Stimulated activated CD4-positive, alpha-beta T cell treated with anti-CD3 and anti-CD28 coated beads, Interleukin-4, amount 100 ng/mL, for 4 hours (primary cell): ENCODE measurements at regions not wholly inside any gene's neighbourhood (a gene's known extent, or its start where the extent isn't known, plus 50 kb on each side); places are given as distances from the start of the nearest gene placed in this dataset.

Source experiments
- DNase-seq, 2 experiments: peaks; one replicate each; pipeline ENCODE4 v3.0.0-alpha.2; 2020

DNA sequence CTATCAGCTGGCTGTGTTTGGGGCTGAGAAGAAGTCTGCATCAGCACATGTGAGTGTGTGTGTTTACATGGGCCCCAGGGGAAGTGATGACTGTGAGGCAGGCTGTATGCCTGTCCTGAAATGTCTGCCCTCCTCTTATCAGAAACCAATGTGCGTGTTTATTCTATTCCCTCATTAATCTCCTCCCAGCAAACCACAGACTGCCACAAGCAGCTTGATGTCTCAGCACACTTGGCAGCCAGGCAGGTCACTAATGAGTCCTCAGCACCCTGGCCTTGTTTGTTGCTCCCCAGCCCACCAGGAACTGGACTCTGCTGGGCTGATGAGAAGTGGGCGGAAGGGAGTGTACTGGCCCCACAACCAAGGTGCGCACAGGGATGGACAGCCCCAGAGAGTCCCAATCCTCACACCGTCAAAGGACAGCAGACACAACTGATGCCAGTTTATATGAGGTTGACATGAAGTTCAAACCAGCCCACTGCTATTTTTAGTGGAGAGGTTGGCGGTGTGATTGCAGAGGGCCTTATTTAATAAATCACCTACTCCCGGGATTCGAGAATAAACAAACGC, 225.8 kb downstream of the ETS1 start:
- DNase-seq: no peak

GRCh38 chr11:128359515-128359914, 227.8 kb downstream of the ETS1 start:
- no peak for DNase-seq

DNA sequence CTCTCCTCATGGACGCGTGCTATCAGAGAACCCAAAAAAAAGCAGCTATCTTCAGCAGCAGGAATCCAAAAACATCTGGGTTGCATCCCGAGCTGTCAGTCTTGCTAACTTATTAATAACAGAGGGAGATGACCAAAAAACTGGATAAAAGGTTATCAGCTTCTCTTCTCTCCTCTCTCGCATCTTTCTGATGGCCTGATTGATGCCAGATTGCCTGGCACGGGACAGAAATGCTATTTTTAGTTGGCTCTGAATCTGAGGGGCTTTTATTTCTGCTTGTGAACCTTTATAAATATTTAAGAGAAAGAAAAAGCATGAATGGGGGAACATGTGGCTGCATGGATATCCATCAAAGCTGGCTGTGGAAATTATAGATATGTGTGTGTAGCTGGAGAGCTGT, 230.3 kb downstream of the ETS1 start:
- DNase-seq: no peak

GRCh38 chr11:128355558-128355957, 231.8 kb downstream of the ETS1 start:
- DNase-seq: no peak

- no peak for DNase-seq
These were observed 232.9 kb downstream of the ETS1 start for GRCh38 chr11:128354476-128354875.

- DNase-seq: no peak
These were observed 236.2 kb downstream of the ETS1 start for GRCh38 chr11:128351168-128351567.

GRCh38 chr11:128349650-128350299, 237.6 kb downstream of the ETS1 start:
- DNase-seq: no peak

GRCh38 chr11:128346804-128347203, 240.6 kb downstream of the ETS1 start:
- peak in 1 of 2 experiments; percentile 47 for DNase-seq

GRCh38 chr11:128345316-128345715, 242.0 kb downstream of the ETS1 start:
- DNase-seq: no peak

- DNase-seq: no peak
These were observed 243.5 kb downstream of the ETS1 start for GRCh38 chr11:128343870-128344269.

DNA sequence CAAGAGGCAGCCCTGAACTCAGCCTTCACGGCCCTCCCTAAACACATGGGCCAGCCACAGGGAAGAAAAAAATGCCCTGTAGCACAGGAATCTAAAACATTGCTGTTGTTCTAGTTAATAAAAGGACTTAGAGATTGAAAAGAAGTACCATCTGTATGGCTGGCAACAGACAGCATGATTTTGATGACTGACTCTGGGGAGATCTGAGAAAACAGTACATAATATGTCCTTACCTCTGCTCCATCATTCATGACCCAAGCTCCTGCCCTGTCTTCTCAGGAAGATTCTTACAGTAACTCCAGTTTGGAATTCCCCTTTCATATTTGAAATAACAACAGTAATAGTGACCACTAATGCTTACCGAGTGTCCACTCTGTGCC, 244.2 kb downstream of the ETS1 start:
- no peak for DNase-seq

DNA sequence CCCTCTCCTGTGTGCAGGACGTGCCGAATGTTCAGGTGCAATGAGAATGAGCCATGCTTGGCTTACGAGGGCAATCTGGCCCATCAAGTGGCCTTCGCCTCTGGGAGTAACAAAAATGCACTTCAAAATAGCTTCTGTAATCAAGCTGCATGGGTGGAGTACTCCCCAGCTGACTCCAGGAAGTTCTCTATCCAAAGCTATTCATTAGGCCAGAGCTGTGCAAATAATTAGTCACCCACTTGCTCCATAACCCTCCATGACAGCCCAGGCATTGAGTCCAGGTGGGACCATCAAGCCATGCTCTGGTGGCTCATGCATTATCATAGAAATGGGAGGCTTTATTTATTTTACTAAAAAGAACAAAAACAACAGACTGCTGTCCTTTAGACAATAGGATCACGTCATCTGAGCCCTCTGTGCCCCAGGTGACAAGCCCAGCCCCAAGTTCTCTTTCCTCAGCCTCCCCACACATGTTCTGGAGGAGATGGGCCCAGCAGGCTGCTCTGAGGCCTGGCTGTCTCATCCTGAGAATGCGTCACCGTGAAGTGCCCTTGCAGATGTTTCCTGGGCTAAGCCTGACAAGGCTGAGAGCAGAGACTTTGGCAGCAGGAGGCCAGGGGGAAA, 244.7 kb downstream of the ETS1 start:
- DNase-seq: peak; percentile 39 to 63

GRCh38 chr11:128341280-128342248, 245.8 kb downstream of the ETS1 start:
- peak in 1 of 2 experiments; percentile 61 for DNase-seq

DNA sequence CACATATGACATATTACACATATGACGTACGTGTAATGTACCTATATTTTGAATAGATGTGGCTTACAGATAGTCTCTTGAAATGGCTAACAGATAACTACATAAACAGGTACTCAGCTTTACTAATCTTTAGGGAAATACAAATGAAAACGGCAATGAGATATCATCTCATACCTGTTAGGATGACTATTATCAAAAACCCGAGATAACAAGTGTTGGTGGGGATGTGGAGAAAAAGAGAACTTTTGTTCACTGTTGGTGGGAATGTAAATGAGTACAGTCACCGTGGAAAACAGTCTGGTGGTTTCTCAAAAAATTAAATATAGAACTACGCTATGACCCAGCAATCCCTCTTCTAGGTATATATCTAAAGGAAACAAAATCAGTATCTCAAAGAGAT, 247.6 kb downstream of the ETS1 start:
- DNase-seq: no peak

GRCh38 chr11:128338811-128339210, 248.5 kb downstream of the ETS1 start:
- DNase-seq: no peak

DNA sequence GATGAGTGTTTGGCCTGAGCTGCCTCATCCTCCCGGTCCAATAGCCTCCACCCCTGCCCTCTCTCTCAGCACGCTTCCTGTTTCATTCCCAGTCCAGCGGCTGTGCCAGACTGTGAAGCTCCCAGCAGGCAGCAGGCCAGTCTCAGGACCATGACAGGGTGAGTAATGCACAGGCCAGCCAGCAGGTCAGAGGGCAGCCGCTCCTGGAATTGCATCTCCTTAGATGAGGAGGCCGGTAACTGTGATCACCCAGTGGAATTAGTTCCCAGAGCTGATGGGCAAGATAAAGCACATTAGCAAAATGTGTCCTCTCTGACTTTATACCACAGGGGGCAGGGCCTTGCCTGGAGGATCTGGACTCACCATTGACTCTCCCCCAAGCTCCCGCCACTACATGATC, 251.2 kb downstream of the ETS1 start:
- no peak for DNase-seq

DNA sequence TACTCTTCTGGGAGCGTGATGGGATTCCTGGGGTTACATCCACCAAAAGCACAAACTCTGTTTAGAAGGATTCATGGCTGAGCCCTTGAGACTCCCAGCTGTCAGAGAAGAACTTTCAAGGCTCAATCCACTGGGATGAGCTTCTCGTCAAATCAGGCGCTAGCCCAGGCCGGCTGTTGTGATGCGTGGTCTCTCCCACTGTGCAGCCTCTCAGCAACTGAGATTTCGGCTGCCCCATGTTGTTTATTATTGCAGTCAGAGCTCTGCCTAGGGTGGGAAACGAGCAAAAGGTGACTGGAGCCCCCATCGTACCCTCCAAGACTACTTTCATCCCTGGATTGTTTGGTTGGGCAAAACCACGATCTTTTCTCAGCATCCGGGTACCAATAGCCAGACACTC, 251.6 kb downstream of the ETS1 start:
- DNase-seq: no peak

DNA sequence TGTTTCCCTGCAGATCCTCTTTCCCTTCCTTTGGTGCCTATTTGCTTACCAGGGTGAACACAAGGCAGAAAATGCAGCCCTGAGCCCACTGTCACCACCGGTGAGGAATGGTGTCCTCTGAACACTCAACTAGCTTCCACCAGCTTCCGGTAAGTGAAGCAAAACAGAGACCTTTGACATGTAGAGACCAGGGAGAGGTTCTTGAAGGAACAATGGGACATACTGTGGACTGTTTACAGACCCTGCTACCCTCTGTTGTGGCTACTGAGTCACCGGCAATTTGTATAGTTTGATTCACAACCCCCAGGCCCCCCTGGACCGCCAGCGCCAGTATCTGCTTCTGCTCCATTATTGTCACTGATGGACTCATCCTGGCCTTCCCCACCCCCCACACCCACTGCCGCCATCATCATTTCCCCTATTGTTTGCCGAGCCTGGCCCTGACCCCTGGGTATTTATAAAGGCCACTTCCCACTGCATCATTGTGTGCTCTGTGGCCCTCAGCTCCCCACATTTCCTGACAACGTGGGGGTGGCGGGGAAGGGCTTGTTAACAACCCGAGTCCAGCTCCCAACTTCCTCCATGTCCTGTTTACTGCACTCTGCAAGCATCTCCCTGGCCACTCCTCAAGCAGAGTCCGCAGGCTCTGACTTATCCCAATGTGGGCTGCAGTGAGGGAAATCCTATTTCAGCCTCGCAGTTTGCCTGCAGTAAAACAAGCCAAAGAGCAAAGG, 252.9 kb downstream of the ETS1 start:
- no peak for DNase-seq

DNA sequence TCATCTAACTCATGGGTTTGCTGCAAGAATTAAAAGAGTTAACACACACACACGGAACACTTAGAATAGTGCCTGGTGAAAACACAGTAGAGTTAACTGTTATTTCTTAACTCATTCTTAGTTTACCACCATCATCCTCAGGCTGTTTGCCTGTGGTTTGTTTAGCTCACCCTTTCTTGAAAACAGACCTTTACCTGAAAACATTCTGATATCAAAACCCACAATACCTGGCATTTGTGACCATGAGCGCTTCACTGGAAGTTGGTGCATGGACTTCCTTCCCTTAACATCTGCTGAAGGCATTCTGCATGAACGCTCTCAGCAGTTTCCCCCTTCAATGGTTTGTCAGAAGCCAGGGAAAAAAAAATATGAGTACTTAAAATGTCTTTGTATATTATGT, 256.0 kb downstream of the ETS1 start:
- DNase-seq: no peak

DNA sequence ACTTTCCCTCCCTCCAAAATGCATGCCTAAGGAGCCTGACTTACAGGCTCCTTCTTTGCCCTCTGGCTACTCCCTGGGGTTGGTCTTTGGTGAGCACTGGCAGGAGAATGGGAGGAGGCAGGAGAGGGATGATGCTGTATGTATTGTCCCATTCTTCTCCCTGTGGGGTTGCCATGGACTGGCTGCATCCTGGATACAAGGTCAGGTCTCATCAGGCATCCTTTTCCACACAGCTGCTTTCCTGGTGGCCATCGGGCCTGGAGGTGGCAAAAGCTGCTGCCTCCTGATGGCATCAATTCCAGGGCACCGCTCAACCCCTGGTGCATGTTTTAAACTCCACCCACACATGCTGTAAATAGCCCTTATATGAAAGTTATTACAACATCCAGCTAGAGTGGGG, 257.2 kb downstream of the ETS1 start:
- no peak for DNase-seq

DNA sequence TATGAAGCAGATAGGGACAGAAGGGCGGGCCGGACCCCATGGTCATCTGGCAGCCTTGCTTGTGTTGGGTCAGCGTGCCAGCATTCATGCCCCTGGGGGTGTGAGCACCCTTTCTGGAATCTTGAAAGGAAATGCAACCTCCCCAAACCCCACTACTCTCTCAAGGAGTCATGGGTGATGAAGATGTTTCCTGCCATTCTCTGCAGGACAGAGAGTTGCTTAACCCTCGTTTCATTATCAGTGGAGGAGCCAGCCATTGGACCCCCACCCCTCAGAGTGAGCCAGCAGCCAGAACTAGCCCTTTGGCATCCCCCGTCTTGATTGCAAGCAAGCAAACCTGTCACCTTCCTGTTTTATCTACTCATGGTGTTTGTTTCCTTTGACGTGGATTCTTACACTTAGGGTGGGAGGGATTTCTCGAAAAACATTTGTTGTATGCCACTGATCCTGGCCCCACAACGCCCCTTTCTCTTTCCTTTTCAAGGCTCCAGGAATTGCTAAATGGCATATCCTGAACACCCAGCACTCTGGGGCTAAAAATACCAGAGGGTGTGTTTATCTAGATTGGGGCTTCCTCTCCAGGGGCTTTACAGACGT, 258.3 kb downstream of the ETS1 start:
- peak in 1 of 2 experiments; percentile 20 for DNase-seq

GRCh38 chr11:128327274-128327673, 260.1 kb downstream of the ETS1 start:
- DNase-seq: no peak
